IMR-90 (cell line): ENCODE measurements at regions not wholly inside any gene's neighbourhood (a gene's known extent, or its start where the extent isn't known, plus 50 kb on each side); places are given as distances from the start of the nearest gene placed in this dataset.
"Not testable (repeated sequence)": the region's sequence is repeated elsewhere in the genome, so short reads cannot be mapped to it uniquely, and the experiment has no call there.

Experiments
- CEBPB ChIP-seq: IDR thresholded peaks from 2 replicates; pipeline ENCODE4 v1.6.1; 2012; ENCODE audit warnings: low read depth, low read length, improper control_type of control experiment
- CTCF ChIP-seq: conservative IDR thresholded peaks from 2 replicates; pipeline ENCODE4 v1.5.1; 2012; ENCODE audit warnings: mild to moderate bottlenecking, low read depth, low read length, improper control_type of control experiment
- MAFK ChIP-seq: IDR thresholded peaks from 2 replicates; pipeline ENCODE4 v1.6.1; 2012; ENCODE audit warnings: low read depth, low read length, improper control_type of control experiment
- POLR2A ChIP-seq: IDR thresholded peaks from 2 replicates; pipeline ENCODE4 v1.6.1; 2012; ENCODE audit warnings: mild to moderate bottlenecking, low read depth, low read length
- RAD21 ChIP-seq: IDR thresholded peaks from 2 replicates; pipeline ENCODE4 v1.6.1; 2012; ENCODE audit warnings: low read length, improper control_type of control experiment
- RCOR1 ChIP-seq: IDR thresholded peaks from 2 replicates; pipeline ENCODE4 v1.6.1; 2012; ENCODE audit warnings: mild to moderate bottlenecking, low read length, improper control_type of control experiment; ENCODE audit not compliant: insufficient replicate concordance
- RFX5 ChIP-seq: IDR thresholded peaks from 2 replicates; pipeline ENCODE4 v1.8.0; 2012; ENCODE audit warnings: low read depth, mild to moderate bottlenecking, low read length, moderate library complexity
- SMC3 ChIP-seq: fragments of 150-350 bp; IDR thresholded peaks from 2 replicates; pipeline ENCODE4 v1.6.1; 2016; ENCODE audit warnings: low read depth, mild to moderate bottlenecking, antibody characterized with exemption, low read length, moderate library complexity

- TF ChIP-seq POLR2A, RFX5, CTCF, SMC3, MAFK, RAD21, CEBPB, RCOR1: not testable (repeated sequence)
These were observed 51.6 kb upstream of the ASAH2B start for GRCh38 chr10:50688183-50688582.
